GM12891 (cell line): ENCODE measurements at regions not wholly inside any gene's neighbourhood (a gene's known extent, or its start where the extent isn't known, plus 50 kb on each side); places are given as distances from the start of the nearest gene placed in this dataset.

Experiments
- PAX5 ChIP-seq: IDR thresholded peaks from 2 replicates; pipeline ENCODE4 v1.6.1; 2011; ENCODE audit warnings: low read length, moderate library complexity, mild to moderate bottlenecking; ENCODE audit not compliant: insufficient read depth, severe bottlenecking
- POLR2A ChIP-seq: IDR thresholded peaks from 2 replicates; pipeline ENCODE4 v1.6.1; 2011; ENCODE audit warnings: low read depth, low read length, control low read depth
- POLR2AphosphoS5 ChIP-seq: IDR thresholded peaks from 2 replicates; pipeline ENCODE4 v1.6.1; 2011; ENCODE audit warnings: low read depth, low read length, control low read depth
- POU2F2 ChIP-seq: IDR thresholded peaks from 2 replicates; pipeline ENCODE4 v1.6.1; 2011; ENCODE audit warnings: low read depth, mild to moderate bottlenecking, control low read depth, low read length, moderate library complexity
- SPI1 ChIP-seq: IDR thresholded peaks from 2 replicates; pipeline ENCODE4 v1.6.1; 2011; ENCODE audit warnings: low read depth, low read length, control low read depth
- TAF1 ChIP-seq: IDR thresholded peaks from 2 replicates; pipeline ENCODE4 v1.6.1; 2011; ENCODE audit warnings: low read depth, low read length, control low read depth

- TF ChIP-seq POLR2A (no peak), POLR2AphosphoS5 (no peak), TAF1 (no peak), SPI1 (no peak), PAX5 (no peak), POU2F2 (no peak)
These were observed 438.7 kb upstream of the MYT1L start for GRCh38 chr2:2769481-2770431.
